NCI-H460 (cell line): ENCODE measurements at regions not wholly inside any gene's neighbourhood (a gene's known extent, or its start where the extent isn't known, plus 50 kb on each side); places are given as distances from the start of the nearest gene placed in this dataset.

Experiments
- DNase-seq: peaks from one replicate; pipeline ENCODE4 v3.0.0-alpha.2; 2016; ENCODE audit warnings: low read depth; ENCODE audit errors: extremely low read depth

DNA sequence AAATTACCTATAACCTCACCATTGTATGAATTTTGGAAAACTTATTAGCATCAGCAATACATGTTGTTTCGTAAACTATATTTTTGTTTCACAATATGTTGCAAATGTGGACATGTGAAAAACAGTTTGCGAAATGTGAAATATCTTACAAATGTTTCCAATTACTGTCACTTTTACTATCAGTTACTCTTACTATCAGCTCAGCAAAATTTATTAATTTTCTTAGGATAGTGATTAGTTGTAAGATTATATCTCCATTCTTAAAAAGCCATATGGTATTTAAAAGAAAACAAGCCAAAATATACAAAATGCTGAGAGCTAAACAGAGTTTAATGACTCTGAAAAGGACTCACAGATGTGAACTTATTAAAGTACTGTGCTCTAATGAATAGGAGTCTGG is 111.9 kb upstream of the LPAR1 start:
- no peak for DNase-seq

- no peak for DNase-seq
Observed at GRCh38 chr9:111149018-111149759, 110.9 kb upstream of the LPAR1 start.

DNA sequence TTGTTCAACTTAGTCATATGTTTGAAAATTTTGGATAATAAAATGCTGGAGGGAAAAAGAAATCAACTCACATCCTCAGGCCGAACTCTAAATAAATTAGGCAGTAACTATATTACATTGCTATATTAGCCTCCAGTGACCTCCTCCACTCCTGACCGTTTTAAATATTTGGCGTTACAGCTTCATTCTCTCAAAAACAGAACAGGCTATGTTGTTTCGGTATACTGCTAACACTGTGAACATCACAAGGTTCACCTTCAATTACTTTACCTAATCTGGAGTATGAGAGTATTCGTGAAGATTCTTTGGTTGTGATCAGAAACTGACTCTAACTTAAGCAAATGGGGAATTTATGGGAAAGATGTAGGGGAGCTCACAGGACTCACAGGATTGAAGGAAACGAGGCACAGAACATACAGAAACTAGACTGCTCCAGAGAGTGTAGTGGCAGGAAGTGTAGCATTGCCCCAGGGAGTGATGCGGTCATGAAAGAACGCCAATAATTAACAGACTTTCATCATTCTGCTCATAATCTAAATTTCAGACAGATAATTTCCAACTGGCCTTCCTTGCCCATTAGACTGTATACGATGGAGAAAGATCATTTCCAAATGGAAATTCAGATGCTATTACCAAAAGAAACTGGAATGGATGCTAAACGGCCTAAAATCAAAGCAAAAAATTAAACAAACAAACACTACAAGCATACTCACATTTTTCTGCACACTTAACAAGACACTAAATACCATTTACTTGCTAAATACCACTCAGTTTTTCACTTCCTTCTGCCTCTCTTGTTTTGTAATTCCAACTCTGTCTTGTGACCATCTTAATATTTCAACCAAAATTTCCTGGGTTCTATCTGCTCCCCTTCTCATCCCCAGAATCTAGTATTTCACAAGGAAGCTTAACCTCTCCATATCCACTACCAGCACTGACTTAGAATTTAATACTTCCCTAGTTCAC is 110.1 kb upstream of the LPAR1 start:
- DNase-seq = no peak

DNA sequence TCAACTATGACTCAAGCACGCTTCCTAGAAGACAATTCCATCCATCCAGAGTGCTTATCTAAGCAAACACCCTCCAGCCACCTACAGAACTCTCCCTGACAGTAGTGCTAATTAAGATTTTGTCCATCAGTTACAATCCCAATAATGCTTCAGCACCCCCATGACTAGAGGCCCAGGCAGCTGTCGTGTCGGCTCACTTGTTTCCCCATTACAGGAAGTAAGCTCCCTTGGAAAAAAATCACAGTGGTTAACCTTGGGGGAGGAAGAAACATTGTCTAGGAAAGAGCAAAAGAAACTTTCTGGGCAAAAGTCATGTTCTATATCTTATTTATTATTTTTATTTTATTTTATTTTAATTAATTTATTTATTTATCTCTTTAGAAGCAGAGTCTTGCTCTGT is 108.8 kb upstream of the LPAR1 start:
- no peak for DNase-seq

GRCh38 chr9:111144741-111145140 is 106.5 kb upstream of the LPAR1 start:
- no peak for DNase-seq

- no peak for DNase-seq
Observed at GRCh38 chr9:111136180-111136579, 97.9 kb upstream of the LPAR1 start.

GRCh38 chr9:111131211-111131610 is 92.9 kb upstream of the LPAR1 start:
- DNase-seq = no peak

DNA sequence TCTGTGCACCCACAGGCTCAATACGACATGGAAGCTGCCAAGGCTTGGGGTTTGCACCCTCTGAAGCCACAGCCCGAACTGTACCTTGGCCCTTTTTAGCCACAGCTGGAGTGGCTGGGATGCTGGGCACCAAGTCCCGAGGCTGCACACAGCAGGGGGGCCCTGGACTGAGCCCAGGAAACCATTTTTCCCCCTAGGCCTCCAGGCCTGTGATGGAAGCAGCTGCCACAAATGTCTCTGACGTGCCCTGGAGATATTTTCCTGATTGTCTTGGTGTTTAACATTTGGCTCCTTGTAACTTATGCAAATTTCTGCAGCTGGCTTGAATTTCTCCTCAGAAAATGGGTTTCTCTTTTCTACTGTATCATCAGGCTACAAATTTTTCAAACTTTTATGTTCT is 82.3 kb upstream of the LPAR1 start:
- no peak for DNase-seq

DNA sequence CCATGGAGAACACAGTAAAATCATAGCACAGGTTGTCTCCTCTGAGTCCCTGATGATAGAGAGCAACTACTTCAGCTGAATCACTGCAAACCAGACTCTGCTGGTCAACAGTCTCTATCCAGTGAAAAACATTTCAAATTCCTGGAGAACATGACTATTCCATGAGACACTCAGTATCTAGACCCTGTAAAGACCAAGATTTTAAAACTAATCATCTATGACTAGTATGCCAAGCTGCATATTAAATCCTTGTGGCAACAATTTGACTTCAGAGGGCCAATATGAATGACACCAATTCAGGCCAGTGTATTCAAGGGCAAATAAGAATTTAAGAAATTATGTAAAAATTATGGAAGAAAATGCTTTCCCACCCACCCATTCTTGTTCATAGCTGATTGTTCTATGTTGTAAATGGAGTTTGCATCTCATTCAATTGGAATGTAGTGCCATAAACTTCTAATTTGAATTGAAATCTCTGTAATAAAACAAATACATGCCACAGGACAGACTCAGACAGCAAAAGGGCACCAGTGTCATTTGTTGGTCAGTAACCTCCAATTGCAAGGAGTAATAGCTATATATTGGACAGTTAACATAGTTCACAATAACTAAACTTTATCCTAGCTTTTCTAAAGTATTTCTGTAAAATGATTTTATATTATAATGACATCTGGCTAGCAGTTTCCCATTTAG is 80.1 kb upstream of the LPAR1 start:
- no peak for DNase-seq

DNA sequence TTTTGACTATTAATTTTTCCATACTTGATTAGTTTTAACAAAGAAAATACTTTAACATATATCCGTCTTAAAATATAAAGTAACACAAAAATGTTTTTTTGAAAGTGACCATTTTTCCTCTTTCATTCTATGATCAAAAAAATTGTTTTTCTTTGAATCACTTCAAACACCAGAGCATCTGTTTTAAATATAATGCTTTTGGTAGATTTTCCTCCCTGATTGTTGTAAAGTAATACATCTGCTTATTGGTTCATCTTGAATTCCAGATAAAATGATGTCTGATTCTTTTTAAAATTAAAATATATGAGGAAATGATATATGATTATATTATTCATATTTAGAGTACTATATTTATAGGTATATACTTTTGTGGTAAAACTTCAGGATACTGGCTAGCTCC is 76.2 kb upstream of the LPAR1 start:
- DNase-seq = no peak

DNA sequence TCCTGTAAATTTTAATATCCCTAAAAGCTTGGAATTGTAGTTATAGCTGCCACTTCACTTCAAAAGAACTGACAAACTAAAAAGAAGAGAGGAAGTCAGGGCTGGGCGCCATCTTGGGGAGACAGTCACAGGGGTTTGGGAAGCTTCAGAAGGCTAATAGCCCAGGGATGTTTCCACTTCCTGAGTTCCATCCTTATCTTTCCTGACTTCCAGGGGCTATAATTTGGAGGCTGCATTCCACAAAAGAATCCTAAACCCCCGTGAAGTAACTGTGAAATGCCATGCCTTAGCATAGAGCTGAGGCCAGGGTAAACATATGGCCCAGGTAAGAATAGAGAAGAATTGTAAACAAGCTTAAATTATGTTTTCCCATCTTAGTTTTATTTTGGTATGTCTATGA is 75.4 kb upstream of the LPAR1 start:
- no peak for DNase-seq

- DNase-seq = no peak
Observed at GRCh38 chr9:111110805-111111204, 72.5 kb upstream of the LPAR1 start.

DNA sequence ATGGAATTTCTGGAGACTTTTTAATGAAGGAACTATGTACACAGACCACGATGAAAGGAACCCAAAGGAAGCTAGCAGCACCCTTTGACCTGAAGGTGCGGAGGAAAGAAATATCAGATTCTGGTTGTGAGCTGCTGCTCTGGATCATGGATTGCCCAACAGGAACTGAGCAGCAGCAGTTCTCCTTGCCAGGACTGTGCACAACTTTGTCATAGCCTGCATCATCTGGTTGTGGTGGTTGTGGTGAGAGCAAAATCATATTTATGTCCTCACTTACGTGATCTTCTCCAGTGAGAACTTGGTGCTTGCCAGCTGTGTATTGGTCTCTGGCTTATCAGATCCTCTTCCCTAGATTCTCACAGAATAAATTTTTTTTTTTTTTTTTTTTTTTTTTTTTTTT is 70.7 kb upstream of the LPAR1 start:
- no peak for DNase-seq

- DNase-seq = no peak
Observed at GRCh38 chr9:111107141-111107540, 68.9 kb upstream of the LPAR1 start.

DNA sequence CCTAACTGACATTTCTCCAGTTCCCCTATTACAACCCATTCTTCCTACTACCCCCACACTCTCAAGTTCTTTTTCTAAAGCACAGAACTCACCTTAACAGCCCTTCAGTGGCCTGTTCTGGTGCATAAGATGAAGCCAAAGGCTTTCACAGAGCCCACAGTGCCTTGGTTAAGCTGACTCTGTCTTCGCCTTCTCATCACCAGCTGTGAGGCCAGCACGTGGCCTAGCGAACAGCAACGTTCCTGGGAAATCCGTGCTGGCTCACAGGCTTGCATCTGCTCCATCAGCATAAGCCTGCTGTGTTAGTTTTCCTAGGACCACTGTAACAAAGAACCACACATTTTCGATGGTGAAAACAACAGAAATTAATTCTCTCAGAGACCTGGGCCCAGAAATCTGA is 67.9 kb upstream of the LPAR1 start:
- DNase-seq = no peak

- DNase-seq = no peak
Observed at GRCh38 chr9:111102793-111103464, 64.7 kb upstream of the LPAR1 start.

DNA sequence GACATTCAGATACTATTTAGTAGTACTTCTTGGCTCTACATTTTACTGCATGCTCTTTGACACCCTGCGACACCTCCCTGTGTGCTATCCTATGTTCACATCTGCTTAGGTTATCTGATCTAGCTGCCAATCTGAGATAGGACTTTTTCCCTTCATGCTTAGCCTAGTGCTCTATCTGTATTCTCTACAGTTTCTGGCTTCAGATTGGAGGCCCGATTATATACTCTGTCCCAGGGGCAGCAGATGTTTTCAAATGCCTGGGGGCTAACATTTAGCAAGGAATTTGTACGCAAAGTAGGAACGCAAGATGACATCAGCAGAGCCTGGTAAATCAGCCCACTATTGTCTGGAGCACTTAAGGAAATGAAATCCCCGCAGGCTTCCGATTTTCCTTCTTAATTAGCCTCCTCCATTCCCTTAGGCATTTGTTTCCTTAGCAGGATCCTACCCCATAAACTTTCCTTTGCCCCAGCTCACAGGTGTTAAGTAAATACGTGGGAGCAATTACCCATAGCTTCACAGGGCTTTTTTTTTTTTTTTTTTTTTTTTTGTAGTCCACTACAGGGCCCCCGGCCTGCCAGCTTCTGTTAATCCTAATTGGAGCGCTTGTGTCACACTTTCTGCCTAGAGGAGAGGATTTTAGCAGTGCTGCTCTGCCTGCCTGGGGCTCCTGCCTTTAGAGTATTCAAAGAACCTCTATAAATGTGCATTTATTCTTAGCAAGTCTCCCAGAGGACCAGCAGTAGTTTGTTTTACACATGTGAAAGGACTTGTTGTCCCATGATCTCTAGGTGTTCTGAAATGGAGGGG is 61.1 kb upstream of the LPAR1 start:
- DNase-seq = no peak

DNA sequence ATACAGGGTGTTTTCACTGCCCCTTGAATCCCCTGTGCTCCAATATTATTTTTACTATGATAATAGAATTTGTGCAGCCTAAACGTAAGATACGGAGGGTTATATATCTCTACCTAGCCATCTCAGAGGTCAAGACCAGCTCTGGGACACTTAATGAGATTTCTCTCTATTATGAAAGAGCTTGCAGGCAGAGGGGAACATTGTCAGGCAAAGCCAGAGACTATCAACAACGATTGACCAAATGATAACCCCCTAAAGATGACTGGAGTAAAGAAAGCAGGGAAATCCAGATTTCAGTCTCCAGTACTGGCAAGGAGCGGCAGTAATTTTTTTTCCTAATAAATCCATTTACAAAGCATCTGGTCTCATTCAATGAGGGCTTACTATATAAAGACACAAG is 59.8 kb upstream of the LPAR1 start:
- DNase-seq = no peak

DNA sequence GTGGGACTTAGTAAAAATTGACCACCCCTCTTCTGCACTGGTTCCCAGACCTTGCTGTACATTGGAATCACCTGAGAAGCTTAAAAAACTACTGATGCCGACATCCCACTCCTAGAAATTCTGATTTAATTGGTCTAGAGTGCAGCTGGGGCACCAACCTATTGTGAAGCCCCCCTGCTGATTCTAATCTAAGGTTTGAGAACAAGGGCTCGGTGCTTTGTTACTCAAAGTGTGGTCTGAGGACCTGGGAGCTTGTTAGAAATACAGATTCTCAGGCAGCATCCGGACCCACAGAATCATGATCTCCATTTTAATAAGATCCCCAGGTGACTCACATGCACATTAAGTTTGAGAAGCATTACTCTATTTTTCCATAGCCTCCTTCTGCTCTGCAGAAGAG is 57.8 kb upstream of the LPAR1 start:
- no peak for DNase-seq

GRCh38 chr9:111095441-111095840 is 57.2 kb upstream of the LPAR1 start:
- no peak for DNase-seq
